Limb (tissue), 2 donors: ENCODE measurements at regions not wholly inside any gene's neighbourhood (a gene's known extent, or its start where the extent isn't known, plus 50 kb on each side); places are given as distances from the start of the nearest gene placed in this dataset.
"Not testable (repeated sequence)": the region's sequence is repeated elsewhere in the genome, so short reads cannot be mapped to it uniquely, and the experiment has no call there.

Experiments
- DNase-seq, 2 donors: peaks; one replicate each; pipeline ENCODE4 v3.0.0-alpha.2; 2016; ENCODE audit errors: extremely low spot score in 2 of 2

DNA sequence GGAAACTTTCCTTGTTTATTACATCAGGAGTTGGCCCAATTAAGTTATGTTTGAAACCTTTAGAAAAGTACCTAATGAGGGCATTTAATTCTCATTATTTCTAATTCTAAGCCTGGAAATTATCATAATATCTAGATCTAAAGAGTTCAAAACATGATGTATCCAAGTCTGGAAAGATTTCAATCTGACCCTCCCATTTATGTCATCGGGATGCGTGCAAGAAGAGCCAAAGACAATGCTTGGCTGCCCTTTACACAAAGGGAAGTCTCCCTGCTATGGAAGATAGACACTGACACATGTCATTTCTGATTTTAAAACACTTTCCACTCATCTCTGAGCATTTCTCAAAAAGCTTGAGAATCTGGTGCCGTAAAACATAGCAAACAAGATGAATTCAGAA is 222.4 kb downstream of the ANTXR2 start:
- no peak for DNase-seq

DNA sequence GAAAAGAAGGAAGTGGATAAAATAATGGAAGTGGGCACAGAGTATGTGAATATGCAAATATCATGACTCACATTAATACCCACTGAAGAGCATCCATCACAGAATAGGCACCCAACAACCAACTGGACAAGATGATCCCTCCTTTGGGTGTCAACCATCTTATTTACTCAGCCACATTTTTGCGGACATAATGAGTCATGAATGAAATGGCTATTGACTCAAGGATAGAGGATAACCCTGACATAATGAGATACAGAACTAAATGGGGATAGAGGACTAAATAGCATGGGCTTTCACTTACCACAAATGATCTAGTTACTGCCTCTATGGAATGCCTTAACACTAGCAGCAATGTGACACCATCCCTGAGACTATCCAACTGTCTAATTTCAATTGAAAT is 224.7 kb downstream of the ANTXR2 start:
- no peak for DNase-seq

DNA sequence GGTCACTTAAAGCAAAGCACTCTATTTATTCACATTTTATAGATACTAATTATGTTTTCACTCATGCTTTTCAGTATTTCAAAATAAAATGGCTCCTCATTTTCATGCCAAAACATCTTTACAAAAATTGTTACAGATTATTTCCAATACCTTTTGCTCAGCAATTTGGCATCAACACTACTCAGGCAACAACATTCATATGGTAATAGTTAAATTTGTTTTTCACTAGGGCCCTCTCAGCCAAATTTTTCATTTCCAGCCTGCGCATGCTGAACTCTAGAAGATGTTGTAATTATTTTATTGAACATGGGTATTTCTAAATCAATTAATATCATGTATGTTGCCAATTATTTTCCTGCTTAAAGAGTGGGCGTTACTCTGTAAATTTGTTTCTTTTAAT is 225.6 kb downstream of the ANTXR2 start:
- DNase-seq: no peak

DNA sequence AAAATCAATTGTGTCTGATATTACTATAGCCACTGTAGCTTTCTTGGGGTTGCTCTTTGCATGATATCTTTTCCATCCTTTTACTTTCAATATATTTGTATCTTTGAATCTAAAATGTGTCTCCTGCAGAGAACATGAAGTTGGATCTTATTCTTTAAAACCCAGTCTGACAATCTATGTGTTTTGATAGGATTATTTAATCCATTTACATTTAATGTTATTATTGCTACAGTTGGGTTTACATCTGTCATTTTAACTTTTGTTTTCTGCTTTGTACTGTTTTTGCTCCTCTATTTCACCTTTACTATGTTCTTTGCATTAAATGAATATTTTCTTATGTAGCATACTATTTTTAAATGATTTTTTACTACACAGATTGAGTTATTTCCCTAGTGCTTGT is 230.9 kb downstream of the ANTXR2 start:
- DNase-seq: no peak

DNA sequence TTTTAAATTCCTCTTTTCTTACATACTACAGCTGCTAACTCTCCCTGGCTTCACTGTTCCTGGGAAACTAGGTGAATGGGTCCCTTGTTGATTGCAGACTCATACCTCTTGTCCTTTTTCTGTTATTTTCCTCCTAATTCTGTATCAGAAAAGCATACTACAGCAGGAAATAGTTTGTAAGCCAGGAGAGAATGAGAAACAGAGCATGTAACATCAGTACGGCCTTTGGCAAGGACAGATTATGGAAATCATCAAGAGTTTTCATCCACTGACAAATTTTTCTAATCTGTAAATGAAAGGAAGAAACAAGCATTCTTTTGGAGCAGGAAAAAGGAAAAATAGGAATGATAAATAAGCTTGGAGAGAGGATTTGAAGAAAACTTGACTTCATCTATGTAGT is 239.2 kb downstream of the ANTXR2 start:
- DNase-seq: no peak

DNA sequence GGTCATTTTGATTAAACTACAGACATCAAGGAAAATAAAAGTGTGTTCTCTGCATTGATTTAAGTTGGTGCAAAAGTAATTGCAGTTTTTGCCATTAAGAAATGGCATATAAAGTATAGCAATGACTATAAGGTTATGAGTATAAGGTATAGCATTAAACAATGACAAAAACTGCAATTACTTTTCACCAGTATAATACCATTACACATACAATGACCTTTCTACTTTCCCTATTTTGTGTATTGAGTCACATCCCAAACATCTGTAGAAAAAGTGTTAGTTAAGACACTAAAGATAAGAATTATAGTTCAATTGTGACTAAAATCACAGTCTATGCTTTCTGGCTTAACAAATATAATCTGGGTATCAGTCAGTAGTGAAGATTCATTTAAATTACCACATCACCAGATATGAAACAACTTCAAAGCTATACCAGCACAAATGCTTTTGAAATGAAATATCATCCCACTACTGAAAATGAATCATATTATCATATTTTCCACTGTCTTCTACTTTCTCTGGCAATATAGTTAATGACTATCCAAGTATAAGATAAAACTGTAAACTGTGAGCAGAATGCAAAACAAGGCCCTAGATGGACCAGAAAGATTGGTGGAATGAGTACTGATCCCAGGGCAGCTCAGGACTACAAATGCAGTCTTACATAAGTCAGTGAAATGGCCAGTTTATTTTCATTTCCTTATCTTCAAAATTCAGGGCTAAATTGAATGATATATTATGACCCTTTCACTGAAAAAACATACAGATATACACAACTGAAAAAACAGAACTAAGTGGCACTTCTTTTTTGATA is 241.1 kb downstream of the ANTXR2 start:
- DNase-seq: no peak

DNA sequence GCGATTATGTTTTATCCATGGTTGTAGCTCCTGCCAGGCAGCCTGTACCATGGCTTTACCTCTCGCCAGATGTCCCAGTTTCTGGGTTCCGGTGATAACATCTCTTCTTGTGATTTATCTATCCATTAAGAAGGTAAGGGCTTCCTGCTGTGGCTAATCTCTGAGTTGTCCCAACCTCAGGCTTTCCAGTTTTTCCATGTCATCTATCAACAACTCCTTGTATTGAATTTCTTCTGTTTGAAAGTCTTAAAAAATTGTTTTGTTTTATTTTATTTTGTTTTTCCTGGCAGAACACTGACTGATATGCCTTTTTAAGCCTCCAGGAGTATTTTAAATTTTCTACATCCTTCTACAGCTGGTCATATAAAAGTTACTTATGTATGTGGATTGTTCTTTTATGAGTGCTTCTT is 241.9 kb downstream of the ANTXR2 start:
- no peak for DNase-seq

DNA sequence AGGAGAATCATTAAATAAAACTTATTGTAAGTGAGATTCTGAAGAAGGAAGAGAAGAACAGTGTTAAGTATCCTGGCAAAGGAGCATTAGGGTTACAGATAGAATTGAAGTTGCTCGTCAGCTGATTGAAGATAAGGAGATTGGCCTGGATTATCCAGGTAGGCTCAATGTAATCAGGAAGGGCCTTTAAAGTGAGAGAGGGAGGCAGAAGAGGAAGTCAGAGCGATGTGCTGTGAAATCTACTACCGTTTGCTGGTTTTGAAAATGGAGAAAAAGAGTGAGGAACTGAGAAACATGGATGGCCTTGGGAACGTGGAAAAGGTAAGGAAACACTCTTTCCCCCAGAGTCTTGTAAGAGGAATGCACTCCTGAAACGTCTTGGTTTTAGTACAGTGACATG is 245.7 kb downstream of the ANTXR2 start:
- no peak for DNase-seq

DNA sequence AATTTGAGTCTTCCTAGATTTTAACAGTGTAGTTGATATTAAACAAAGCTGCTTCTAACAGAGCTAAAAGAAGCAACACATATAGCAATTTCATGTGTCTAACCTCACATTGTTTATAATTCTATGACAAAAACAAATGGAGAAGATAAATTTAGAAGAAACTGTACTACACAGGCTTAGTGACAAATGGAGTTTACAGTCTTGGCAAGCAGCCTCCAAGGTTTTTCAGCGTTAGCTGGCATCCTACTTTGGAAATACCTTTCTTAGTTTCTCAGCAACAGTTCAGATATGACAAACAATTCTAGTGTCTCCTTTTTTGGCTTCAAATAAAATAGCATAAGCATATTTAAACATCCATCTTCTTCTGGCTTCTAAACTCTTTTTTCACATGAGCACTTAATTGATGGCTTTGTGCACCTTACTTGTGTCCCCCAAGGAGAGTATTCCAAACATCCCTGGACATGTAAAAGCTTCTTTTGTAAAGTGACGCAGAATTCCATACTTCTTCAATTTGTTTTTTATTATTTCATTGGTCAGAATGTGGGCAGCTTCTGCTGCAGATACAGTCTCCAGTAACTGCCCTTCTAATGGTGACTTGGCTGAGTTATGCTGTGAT is 249.8 kb downstream of the ANTXR2 start:
- no peak for DNase-seq

DNA sequence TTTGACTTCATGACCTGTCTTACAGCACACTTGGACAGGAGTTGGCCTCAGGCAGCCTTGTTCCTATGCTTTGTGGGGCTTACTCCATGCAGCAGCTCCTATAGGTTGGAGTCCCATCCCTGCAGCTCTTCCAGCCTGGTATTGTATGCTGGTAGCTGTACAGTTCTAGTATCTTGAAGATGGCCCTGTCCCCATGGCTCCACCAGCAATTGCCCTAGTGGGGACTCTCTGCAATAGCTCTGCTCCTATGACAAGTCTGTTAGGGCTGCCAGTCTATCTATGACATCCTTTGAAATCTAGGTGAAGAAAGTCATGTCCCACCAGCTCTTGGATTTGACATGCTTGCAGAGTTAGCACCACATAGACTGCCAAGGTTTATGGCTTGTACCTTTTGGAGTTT is 252.6 kb downstream of the ANTXR2 start:
- DNase-seq: no peak

DNA sequence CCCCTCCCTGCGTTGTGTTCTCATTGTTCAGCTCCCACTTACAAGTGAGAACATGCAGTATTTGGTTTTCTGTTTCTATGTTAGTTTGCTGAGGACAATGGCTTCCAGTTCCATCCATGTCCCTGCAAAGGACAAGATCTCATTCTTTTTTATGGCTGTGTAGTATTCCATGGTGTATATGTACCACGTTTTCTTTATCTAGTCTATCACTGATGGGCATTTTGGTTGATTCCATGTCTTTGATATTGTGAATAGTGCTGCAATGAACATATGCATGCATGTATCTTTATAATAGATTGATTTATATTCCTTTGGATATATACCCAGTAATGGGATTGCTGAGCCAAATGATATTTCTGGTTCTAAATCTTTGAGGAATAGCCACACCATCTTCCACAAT is 265.1 kb downstream of the ANTXR2 start:
- DNase-seq: not testable (repeated sequence)

DNA sequence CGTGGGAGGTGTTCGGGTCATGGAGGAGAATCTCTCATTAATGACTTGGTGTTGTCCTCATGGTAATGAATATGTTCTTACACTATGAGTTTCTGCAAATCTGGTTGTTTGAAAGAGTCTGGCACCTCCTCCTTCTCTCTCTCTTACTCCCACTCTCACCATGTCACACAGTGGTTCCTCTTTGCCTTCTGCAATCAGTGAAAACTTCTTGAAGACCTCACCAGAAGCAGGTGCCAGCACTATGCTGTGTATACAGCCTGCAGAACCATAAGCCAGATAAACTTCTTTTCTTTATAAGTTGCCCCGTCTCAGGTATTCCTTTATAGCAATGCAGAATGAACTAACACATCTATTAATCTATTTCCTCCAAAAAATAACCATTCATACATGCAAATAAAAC is 275.0 kb downstream of the ANTXR2 start:
- no peak for DNase-seq

DNA sequence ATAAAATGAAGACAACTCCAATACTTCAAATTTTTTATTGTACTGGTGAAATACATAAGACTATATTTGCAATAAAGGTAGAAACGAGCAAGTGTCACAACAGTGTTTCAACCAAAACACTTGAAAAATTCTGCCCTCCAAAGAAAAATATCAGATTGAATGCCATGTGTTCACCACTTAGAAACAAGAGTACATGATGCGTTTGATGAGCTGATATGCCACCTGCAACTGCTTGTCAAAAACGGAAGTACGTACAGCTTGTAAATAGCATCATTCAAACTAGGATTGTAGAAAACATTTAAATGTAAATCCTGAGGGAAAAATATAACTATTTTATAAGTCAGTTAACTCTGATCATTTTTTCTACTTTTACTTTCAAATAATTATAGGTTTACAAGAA is 276.1 kb downstream of the ANTXR2 start:
- DNase-seq: no peak

DNA sequence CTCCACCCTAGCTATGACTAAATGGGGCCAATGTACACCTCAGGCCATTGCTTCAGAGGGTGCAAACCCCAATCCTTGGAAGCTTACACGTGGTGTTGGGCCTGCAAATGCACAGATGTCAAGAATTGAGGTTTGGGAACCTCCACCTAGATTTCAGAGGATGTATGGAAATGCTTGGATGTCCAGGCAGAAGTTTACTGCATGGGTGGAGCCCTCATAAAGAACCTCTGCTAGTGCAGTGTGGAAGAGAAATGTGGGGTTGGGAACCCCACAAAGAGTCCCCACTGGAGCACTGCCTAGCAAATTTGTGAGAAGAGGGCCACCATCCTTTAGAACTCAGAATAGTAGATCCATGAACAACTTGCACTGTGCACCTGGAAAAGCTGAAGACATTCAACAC is 284.1 kb downstream of the ANTXR2 start:
- no peak for DNase-seq

DNA sequence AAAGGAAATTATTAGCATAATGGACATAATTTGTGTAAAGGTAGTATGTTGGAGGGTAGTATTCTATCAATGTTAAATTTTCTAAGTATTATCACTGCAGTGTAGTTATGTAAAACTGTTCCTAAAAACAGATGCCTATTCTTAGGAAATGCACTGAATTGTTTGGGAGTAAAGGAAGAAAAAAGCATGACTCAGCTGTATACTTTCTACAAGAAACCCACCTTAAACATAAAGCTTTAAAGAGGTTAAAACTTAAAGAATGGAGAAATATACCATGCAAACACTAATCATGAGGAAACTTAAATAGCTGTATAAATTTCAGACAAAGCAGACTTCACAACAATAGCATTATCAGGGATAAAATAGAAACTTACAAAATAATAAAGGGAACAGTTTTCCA is 292.9 kb downstream of the ANTXR2 start:
- no peak for DNase-seq

DNA sequence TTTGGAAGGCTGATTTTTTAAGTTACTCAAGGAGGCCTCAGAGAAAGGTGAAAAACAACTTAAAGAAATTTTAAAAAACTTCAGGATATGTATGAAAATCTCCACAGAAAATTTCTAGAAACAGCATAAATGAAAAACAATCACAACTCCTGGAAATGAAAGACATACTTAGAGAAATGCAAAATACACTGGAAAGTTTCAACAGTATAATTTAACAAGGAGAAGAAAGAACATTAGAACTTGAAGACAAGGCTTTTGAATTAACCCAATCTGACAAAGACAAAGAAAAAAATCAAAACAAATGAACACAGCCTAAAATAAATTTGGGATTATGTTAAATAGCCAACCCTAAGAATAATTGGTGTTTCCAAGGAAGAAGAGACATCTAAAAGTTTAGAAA is 300.5 kb downstream of the ANTXR2 start:
- no peak for DNase-seq

DNA sequence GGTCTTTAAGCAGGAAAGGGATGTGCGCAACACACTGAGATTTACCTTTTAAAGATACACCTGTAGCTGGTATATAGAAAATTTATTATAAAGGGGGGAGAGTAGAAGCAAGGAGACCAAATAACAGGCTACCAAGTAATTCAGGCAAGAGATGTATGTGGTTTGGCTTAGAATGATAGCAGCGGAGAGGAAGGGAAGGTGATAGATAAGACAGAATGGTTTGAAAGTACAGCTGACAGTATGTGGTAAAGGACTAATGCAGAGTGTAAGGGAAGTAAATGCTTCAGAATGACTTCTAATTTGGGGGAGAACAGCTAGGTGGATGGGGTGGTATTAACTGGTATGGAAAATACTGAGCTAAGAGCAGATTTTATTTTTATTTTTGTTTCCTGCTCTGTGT is 308.9 kb downstream of the ANTXR2 start:
- DNase-seq: no peak

DNA sequence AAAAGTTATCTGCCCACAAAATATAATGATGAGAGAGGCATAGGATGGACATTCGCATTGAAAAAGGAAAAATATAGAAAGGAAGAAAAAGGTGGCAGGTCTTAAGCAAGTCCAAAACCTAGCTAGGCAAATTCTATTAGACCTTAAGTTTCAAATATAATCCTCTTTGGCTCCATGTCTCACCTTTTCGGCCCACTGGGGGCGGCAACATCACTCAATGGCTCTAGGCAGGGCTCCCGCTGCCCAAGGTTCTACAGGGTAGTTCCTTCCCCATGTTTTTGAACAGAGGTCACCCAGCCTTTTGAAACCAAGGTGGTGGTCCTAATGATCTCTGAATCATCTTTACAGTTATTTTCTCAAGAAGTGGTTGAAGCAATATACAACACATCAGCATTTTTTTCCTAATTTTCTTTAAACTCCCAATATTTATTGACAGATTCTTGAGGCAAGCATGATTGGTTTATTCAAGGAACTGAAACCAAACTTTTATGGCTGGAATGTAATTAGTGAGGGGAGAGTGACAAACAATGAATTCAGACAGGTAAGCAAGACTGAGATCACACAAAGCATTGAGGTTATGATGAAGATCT is 309.4 kb downstream of the ANTXR2 start:
- DNase-seq: no peak

DNA sequence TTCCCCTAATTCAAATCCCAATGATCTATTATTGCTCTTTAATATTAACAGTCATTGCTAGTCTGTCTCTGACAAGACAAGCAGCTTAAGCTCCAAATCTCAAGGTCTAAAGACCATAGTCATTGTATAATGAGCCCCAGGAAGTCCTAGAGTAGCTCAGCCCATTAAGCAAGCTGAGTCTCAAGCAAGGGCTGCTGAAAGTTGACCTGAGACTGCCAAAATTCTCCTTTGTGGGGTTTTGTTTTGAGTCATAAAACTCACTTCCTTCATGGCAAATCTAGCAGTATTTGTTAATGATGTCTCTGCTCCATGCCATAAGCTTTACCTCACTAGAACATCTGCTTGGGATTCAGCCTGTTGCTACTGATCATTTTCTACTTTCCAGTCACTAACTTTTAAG is 313.2 kb downstream of the ANTXR2 start:
- DNase-seq: no peak

DNA sequence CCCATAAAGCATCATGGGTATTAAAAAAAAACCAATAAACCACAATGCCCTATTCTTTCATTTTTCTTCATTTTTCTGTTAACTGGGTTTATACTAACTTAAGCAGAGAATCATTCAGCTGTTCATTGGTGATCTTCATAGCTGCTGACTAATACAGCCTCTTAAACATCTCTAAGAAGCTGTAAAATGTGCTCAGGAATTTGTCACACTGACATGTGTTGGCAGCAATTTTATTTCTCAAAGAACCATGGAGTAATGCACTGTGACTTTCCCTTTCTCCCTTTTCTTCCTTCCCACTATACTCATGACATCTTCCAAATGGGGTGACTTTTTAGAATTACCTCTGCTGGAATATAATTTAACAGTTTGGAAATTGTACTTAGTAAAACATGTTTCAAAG is 315.4 kb downstream of the ANTXR2 start:
- DNase-seq: no peak

DNA sequence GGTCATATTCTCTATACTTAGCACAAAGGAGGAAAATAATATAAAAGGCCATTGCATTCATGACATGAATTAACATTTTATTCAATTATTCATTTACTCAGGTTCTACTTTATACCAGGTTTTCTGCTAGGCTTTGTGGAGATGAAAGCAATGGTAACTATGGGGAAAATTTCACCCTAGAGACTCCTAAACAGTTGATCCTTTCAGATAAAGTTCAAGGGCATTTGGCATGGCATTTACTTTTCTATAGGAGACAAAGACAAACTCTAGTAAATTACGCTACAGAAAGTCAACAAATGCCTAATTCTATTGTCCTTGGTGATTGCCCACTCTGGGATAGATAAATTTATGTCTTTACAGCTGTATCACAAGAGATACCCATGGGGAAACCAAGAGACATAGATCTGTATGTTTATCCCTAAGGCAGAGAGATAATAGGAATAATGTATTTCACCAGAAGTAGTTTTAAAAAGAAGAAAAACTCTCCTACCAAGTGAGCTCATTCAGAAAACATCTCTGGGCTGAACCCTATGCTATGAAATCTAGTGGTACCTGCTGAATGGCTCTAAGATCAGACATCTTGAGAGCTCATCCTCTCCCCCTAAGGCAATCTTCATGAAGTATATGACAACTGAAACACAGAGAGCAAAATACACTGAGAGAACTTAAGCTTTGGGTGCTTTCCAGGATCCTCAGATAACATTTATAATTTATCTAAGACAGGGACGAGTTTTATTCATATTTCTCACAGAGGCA is 316.7 kb downstream of the ANTXR2 start:
- DNase-seq: no peak

DNA sequence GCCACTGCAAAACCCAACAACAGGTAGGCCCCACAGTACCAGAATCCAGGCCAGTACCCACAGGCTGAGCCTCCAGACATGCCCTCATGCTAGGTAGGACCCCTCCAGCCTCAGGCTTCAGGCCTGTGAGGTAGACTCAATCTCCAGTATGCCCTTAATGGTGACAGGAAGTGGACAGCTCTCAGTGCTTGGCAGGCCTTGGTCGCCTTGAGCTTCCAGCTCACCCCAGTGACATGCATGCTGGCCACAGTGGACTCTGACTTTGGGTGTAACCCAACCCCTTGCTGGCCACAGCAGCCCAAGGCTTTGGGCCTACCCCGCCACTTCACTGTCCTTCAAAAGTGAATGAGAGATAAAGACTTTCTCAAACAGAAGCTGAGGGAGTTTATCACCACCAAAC is 324.2 kb downstream of the ANTXR2 start:
- DNase-seq: no peak
